GM21529 (cell line): ENCODE measurements at regions not wholly inside any gene's neighbourhood (a gene's known extent, or its start where the extent isn't known, plus 50 kb on each side); places are given as distances from the start of the nearest gene placed in this dataset.

Source experiments
- ATAC-seq: cut with Tn5 transposase; IDR thresholded peaks from one replicate; pipeline ENCODE4 v1.9.1; 2021; ENCODE audit not compliant: unreplicated experiment

GRCh38 chr12:105977652-105978051, 161.1 kb downstream of the NUAK1 start:
- no peak for ATAC-seq

GRCh38 chr12:105978276-105978675, 160.5 kb downstream of the NUAK1 start:
- no peak for ATAC-seq

- ATAC-seq, result no peak
Observed at GRCh38 chr12:105978686-105979085, 160.1 kb downstream of the NUAK1 start.

DNA sequence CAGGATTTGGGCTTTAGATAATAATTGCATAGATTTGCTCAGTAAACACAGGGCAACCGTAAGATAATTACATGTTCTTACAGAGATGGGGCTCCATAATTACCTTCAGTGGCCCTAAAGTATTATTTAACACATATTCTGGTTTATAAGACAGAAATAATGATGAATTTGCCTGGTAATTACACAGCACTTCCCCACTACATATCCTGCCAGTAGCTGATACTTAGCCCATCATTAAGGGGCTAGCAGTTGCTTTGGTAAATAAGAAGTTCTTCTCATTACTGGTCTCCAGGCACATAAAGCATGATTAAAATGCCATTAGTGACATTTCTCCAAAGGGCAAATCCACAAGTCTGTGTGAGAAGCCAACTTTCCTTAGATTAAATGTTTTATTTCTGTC, 158.7 kb downstream of the NUAK1 start:
- no peak for ATAC-seq

DNA sequence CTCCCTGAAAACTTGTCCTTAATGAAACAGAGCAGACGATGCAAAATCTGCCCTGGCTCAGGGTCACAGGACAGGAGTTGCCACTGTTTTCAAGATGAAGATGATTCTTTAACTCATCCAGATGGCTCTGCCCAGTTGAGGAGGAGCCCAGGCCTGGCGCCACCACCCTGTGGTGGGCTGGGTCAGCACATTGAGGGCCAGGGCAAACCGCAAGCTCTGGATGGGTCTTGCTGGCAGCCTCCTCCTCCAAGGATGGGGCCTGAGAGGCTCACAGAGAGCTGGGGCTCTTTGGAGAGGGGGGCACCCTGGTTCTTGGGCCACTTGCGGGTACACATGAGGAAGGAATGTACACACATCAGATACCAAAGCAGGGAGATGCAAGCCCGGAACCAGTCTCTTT, 158.2 kb downstream of the NUAK1 start:
- no peak for ATAC-seq

- no peak for ATAC-seq
Observed at GRCh38 chr12:105982022-105982421, 156.7 kb downstream of the NUAK1 start.

- ATAC-seq, result no peak
Observed at GRCh38 chr12:105983622-105984320, 155.0 kb downstream of the NUAK1 start.

DNA sequence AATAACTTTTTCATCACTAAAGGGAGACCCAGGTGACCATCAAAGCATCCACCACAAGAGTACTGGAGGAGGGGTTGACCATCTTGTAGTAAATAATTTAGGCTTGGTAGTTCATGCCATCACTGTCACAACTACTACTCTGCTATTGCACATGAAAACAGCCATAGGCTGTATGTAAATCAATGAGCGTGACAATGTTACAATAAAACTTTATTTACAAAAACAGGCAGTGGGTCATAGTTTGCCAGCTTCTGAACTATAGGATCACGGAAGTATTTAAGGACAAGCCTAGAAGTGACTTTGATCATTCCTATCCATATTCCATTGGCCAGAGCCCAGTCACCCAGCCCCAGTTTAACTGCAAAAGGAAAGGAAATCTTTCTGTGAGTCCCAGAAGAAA, 153.4 kb downstream of the NUAK1 start:
- no peak for ATAC-seq

DNA sequence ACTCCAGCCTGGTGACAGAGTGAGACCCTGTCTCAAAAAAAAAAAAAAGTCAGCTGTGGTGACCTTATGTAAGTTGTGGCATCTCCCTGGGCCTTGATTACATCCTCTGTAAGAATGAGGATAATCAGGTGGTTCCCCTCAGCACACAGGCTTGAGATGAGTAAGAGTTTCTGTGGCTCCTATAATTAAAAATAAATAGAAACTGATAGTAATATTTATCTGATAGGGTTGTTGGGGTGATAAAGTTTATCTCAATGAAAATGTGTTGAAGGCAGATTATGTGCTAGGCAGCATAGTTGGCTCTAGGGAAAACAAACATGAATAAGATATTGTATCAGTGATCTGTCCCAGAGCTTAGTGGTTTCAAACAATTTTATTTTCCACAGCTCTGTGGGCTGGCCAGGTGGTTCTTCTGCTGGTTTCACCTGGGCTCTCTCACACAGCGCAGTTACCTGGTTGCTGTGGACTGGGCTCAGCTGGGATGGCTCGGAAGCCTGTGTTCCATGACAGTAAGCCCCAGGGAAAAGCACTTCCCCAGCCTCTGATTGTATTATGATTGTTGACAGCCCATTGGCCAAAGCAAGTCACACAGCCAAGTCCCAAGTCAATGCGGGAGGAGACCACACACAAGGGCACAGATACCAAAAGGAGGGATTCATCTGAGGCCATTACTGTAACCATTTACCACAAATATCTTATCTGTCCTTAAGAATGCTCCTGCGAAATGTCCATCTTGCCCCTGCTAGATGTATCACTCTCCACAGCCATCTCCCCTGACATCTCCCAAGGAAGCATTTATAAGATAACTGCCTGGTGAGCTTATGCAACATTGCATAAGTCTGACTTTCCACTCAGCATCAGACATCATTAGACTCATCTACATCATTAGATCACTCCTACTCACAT, 151.7 kb downstream of the NUAK1 start:
- no peak for ATAC-seq

- ATAC-seq, result no peak
Observed at GRCh38 chr12:105987685-105988035, 151.1 kb downstream of the NUAK1 start.

DNA sequence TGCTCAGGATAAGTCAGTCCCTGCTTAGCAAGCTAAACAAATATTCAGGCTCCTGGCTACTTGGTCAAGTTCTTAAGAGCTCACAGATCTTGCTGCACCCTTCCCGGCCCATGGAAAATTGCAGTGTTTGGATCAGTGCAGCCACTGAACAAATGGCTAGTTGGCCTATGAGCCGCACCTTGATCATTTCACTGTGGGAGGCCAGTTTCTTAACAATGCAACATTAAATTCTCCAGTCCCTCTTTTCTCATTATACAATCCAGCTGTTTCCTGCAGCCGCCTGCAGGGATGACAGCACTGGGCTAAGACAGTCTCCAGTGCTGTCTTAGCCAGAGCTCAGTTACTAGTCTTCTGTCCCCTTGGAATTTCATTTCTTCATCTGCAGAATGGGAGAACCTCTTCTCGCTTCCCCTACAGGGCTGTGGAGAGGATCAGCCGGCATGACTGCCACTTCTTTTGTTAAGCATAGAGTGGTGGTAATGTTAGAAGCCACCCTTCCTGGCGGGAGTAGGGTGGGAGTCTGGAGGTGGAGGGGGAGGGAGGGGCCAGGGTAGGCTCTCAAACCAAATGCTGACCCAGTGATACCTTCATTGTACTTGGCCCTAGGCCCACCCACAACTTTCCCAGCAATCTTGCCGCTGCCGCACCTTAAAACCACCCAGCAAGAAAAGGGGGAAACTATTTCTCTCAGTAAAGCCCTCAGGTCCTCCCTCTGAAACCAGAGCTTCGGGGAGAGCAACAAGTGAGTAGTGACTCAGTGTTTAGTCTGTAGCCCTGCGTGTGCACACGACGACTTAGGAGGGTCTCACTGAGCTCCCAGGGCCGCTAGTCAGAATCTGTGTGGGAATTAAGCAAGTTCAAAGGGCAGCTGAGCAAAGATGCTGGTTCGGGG, 145.7 kb downstream of the NUAK1 start:
- ATAC-seq, result no peak

DNA sequence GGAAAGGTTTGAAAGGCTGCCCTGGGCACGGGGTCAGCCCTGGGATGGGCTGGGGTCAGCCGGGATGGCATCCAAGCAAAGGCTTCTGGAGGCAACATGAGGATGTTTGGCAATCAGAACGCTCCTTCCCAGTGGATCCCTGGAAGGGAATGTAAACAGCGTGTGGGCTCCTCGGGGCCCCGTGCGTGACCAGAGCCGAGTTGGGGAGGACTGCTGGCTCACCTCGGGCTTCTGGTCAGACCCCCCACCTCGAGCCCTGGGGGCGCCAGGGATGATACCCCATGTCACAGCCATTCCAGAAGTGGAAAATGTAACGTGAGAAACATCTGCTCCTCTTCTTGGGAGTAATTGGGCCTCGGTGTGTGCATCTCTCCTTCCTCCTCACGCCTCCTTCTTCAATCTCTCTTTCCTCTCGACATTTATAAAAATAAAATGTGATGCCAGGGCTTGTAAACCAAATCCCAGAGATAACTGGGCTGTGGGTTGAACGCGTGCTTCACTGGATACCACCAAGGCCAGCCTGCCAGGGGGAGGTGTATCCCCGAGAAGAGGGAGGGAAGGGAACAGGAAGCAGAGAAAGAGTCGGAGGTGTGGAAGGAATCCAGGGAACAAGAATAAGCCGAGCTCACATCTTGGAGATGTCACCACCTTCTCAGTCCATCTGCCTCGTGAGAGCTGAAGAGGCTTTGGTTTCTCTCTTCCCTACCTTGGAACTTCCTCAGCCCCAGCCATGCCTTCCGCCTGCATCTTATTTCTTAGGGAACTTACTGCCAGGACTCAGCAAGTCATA, 144.8 kb downstream of the NUAK1 start:
- no peak for ATAC-seq

- no peak for ATAC-seq
Observed at GRCh38 chr12:105995961-105996431, 142.8 kb downstream of the NUAK1 start.

GRCh38 chr12:105998561-105998960, 140.2 kb downstream of the NUAK1 start:
- no peak for ATAC-seq

- no peak for ATAC-seq
Observed at GRCh38 chr12:106000382-106001104, 138.2 kb downstream of the NUAK1 start.

DNA sequence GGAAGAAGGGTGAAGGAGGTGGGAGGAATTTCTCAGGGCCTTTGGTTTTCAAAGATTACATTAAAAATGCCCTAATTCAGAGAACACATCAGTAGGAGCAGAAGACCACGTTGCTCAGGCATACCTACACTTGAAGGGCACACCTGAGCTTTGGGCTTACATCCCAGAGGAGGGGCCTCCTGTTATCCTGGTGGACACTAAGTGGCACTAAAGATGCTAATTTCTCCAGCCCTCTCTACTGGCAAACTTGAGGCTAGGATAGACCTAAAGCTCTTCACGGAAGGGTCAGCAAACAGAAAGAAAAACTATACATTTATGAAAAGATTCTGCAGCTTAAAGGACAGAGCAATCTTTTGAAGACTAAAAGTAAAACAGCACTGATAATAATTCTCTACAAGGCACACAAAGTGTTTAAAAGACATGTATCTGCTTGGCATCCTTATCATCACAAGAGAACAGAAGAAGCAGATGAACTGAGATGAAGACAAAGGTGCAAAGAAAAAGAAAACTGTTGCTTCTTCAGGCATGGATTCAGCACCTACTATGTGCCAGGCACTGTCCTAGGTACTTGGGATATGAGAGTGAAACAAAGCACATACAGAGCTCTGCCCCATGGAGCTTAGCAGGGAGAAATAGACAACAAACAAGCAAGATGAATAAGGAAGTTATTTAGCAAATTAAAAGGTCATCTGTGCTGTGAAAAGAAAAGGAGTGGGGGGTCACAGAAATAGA, 137.5 kb downstream of the NUAK1 start:
- ATAC-seq, result no peak

DNA sequence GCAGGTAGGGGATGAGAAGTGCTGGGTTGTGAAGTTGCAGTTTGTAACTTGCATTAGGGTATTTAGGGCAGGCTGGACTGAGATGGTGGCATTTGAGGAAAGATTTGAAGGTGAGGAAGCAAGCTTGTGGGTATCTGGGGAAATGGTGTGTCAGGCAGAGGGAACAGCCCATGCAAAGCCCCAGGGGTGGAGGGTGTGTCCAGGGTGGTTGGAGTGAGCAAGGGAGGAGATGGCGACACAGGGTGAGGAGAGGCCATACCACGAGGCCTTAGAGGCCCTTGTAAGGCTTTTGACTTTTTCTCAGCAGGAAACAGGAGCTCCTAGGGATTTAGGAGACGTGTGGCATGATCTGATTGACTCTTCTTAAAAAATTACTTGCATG, 136.9 kb downstream of the NUAK1 start:
- ATAC-seq, result no peak

- no peak for ATAC-seq
Observed at GRCh38 chr12:106003297-106003696, 135.5 kb downstream of the NUAK1 start.

DNA sequence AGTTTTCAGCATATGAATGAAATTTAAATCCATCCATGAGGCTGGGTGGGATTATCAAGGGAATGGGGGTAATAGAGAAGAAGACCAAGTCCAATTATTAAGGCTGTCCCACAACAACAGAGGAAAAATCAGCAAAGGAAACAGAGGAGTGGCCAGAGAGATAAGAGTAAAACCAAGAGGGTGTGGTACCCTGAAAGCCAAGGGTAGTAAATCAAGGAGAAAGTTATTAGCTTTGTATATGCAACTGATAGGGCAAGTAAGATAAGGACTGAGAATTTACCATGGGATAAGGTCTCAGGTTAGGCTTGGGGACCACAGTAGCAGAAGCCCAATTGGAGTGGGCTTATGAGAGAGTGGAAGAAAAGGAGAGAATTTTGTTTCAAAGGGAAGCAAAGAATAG, 134.5 kb downstream of the NUAK1 start:
- no peak for ATAC-seq
